WTC11 (cell line): ENCODE measurements at regions not wholly inside any gene's neighbourhood (a gene's known extent, or its start where the extent isn't known, plus 50 kb on each side); places are given as distances from the start of the nearest gene placed in this dataset.

ENCODE experiments used
- ATAC-seq: fragments of 200-7000 bp; cut with Tn5 transposase; 2 replicates; pipeline ENCODE4 v1.10.0; 2021; ENCODE audit warnings: mild to moderate bottlenecking, moderate library complexity
- CTCF ChIA-PET: fragments of 300-600 bp; sonication (Branson Sonifier 250); formaldehyde crosslinking; loops from one replicate; lab custom pipeline; 2021; ENCODE audit warnings: antibody characterized with exemption; lab: Charles Lee
- POLR2A ChIA-PET: fragments of 350-600 bp; sonication (Branson Sonifier 250); formaldehyde crosslinking; loops from one replicate; lab custom pipeline; 2021; ENCODE audit warnings: antibody characterized with exemption; lab: Charles Lee
- DNase-seq: peaks from one replicate; pipeline ENCODE4 v3.0.0; 2021; ENCODE audit warnings: low spot score
- H3K27ac Mint-ChIP-seq: 2 replicates; pipeline ENCODE4 v1.8.0; 2021; ENCODE audit warnings: mixed read lengths
- H3K27me3 Mint-ChIP-seq: 2 replicates; pipeline ENCODE4 v1.8.0; 2021; ENCODE audit warnings: low read depth, mild to moderate bottlenecking, moderate library complexity, mixed read lengths
- H3K36me3 Mint-ChIP-seq: 2 replicates; pipeline ENCODE4 v1.8.0; 2021; ENCODE audit warnings: mixed read lengths
- H3K4me1 Mint-ChIP-seq: 2 replicates; pipeline ENCODE4 v1.8.0; 2022; ENCODE audit warnings: mixed read lengths
- H3K4me3 Mint-ChIP-seq: 2 replicates; pipeline ENCODE4 v1.8.0; 2021; ENCODE audit warnings: mild to moderate bottlenecking, moderate library complexity, mixed read lengths
- H3K9me3 Mint-ChIP-seq: 2 replicates; pipeline ENCODE4 v1.8.0; 2021; ENCODE audit warnings: mixed read lengths
- ARID4B ChIP-seq: sonication (generic); formaldehyde crosslinking; IDR thresholded peaks from 2 replicates; pipeline ENCODE4 v1.8.0; 2023; ENCODE audit warnings: missing genetic modification reagents, mild to moderate bottlenecking, borderline replicate concordance
- CREB1 ChIP-seq: sonication (generic); formaldehyde crosslinking; IDR thresholded peaks from 2 replicates; pipeline ENCODE4 v1.8.0; 2023; ENCODE audit warnings: mild to moderate bottlenecking, missing genetic modification reagents
- GABPB1 ChIP-seq: sonication (generic); formaldehyde crosslinking; IDR thresholded peaks from 2 replicates; pipeline ENCODE4 v1.8.1; 2023; ENCODE audit warnings: mild to moderate bottlenecking, missing genetic modification reagents
- JAZF1 ChIP-seq: fragments of 250-450 bp; sonication (Bioruptor Pico); IDR thresholded peaks from 2 replicates; pipeline ENCODE4 v1.9.0; 2021; ENCODE audit warnings: moderate library complexity, mild to moderate bottlenecking, inconsistent platforms
- MXD4 ChIP-seq: fragments of 250-450 bp; sonication (Bioruptor Pico); IDR thresholded peaks from 2 replicates; pipeline ENCODE4 v1.8.0; 2021; ENCODE audit warnings: mild to moderate bottlenecking, moderate library complexity, borderline replicate concordance
- NR2C2 ChIP-seq: sonication (generic); formaldehyde crosslinking; IDR thresholded peaks from 2 replicates; pipeline ENCODE4 v1.8.0; 2022; ENCODE audit warnings: mild to moderate bottlenecking, missing genetic modification reagents
- PRDM15 ChIP-seq: sonication (generic); formaldehyde crosslinking; IDR thresholded peaks from 2 replicates; pipeline ENCODE4 v1.8.0; 2022; ENCODE audit warnings: missing genetic modification reagents
- PRRX2 ChIP-seq: fragments of 250-450 bp; sonication (Bioruptor Pico); IDR thresholded peaks from 2 replicates; pipeline ENCODE4 v1.8.0; 2021; ENCODE audit warnings: mild to moderate bottlenecking
- ZNF121 ChIP-seq: sonication (generic); formaldehyde crosslinking; IDR thresholded peaks from 2 replicates; pipeline ENCODE4 v1.8.0; 2023; ENCODE audit warnings: missing genetic modification reagents
- ZNF219 ChIP-seq: sonication (generic); formaldehyde crosslinking; IDR thresholded peaks from 2 replicates; pipeline ENCODE4 v1.8.0; 2023; ENCODE audit warnings: missing genetic modification reagents, mild to moderate bottlenecking, borderline replicate concordance
- ZNF281 ChIP-seq: sonication (generic); formaldehyde crosslinking; IDR thresholded peaks from 2 replicates; pipeline ENCODE4 v1.8.0; 2023; ENCODE audit warnings: mild to moderate bottlenecking, missing genetic modification reagents
- TF ChIP-seq, protein P1 (sequence below): fragments of 200-600 bp; IDR thresholded peaks from 2 replicates; pipeline ENCODE4 v1.8.0; 2022; ENCODE audit warnings: antibody characterized with exemption
- TF ChIP-seq, protein P2 (sequence below): sonication (generic); formaldehyde crosslinking; conservative IDR thresholded peaks from 2 replicates; pipeline ENCODE4 v1.8.1; 2023; ENCODE audit warnings: mild to moderate bottlenecking, low read depth, missing genetic modification reagents, moderate library complexity

DNA sequence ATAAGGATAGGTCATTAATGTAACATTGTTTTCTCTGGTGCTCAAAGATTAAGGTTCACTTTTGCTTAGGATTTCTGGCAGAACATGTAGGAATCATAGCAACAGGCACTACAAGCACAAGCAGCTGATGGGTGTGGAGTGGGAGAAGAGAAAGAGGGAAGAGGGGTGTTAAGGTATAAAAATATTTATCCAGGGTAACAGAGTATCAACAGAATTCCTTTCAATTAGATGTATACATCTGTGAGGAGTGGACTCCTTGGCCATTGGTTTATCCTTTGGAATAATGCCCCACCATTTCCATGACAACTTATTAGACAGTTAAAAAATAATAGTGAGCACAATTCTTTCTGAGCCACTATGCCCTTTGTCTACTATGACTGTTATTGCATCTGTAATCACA lies 388.3 kb upstream of the DDHD1 start:
- Mint-ChIP-seq H3K9me3 (no peaks in the 10 kb centered on the region), H3K4me1 (peaks cover 8% of the 10 kb centered on the region; the same call in 1 of the 2 replicates), H3K27me3 (no peaks in the 10 kb centered on the region), H3K36me3 (no peaks in the 10 kb centered on the region), H3K4me3 (no peak overlapping the region), H3K27ac (no peak overlapping the region)
- no peak for ATAC-seq
- DNase-seq: no peak
- ChIA-PET POLR2A (no interaction called here), CTCF (no interaction called here)
- TF ChIP-seq ZNF281 (CRISPR knock-in tag) (no peak), PRDM15 (no peak), JAZF1 (CRISPR knock-in tag) (no peak), ZNF219 (CRISPR knock-in tag) (no peak), GABPB1 (CRISPR knock-in tag) (no peak), NR2C2 (CRISPR knock-in tag) (no peak), MXD4 (CRISPR knock-in tag) (no peak), CREB1 (CRISPR knock-in tag) (no peak), PRRX2 (no peak)

GRCh38 chr14:53539489-53540126 lies 386.5 kb upstream of the DDHD1 start:
- TF ChIP-seq, protein P1, sequence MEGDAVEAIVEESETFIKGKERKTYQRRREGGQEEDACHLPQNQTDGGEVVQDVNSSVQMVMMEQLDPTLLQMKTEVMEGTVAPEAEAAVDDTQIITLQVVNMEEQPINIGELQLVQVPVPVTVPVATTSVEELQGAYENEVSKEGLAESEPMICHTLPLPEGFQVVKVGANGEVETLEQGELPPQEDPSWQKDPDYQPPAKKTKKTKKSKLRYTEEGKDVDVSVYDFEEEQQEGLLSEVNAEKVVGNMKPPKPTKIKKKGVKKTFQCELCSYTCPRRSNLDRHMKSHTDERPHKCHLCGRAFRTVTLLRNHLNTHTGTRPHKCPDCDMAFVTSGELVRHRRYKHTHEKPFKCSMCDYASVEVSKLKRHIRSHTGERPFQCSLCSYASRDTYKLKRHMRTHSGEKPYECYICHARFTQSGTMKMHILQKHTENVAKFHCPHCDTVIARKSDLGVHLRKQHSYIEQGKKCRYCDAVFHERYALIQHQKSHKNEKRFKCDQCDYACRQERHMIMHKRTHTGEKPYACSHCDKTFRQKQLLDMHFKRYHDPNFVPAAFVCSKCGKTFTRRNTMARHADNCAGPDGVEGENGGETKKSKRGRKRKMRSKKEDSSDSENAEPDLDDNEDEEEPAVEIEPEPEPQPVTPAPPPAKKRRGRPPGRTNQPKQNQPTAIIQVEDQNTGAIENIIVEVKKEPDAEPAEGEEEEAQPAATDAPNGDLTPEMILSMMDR: peak; percentile 52; the same call in 1 of the 2 replicates
- TF ChIP-seq ZNF121 (CRISPR knock-in tag): no peak
- no peak for TF ChIP-seq ARID4B (CRISPR knock-in tag)
- TF ChIP-seq, protein P2, sequence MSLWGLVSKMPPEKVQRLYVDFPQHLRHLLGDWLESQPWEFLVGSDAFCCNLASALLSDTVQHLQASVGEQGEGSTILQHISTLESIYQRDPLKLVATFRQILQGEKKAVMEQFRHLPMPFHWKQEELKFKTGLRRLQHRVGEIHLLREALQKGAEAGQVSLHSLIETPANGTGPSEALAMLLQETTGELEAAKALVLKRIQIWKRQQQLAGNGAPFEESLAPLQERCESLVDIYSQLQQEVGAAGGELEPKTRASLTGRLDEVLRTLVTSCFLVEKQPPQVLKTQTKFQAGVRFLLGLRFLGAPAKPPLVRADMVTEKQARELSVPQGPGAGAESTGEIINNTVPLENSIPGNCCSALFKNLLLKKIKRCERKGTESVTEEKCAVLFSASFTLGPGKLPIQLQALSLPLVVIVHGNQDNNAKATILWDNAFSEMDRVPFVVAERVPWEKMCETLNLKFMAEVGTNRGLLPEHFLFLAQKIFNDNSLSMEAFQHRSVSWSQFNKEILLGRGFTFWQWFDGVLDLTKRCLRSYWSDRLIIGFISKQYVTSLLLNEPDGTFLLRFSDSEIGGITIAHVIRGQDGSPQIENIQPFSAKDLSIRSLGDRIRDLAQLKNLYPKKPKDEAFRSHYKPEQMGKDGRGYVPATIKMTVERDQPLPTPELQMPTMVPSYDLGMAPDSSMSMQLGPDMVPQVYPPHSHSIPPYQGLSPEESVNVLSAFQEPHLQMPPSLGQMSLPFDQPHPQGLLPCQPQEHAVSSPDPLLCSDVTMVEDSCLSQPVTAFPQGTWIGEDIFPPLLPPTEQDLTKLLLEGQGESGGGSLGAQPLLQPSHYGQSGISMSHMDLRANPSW (CRISPR knock-in tag): no peak
- Mint-ChIP-seq H3K4me1 (peaks cover 8% of the 10 kb centered on the region; the same call in 1 of the 2 replicates), H3K27ac (no peak overlapping the region), H3K4me3 (no peak overlapping the region), H3K9me3 (no peaks in the 10 kb centered on the region), H3K36me3 (no peaks in the 10 kb centered on the region), H3K27me3 (no peaks in the 10 kb centered on the region)
- POLR2A ChIA-PET: no interaction called here
- peak; percentile 90 for DNase-seq
- peak; percentile 97 for ATAC-seq
- CTCF ChIA-PET: interaction anchor here (0.6 to 3.4 kb wide), 21 partner anchors 14 to 809 kb away, joined by 3 to 36 read pairs (median 3); no protein-coding TSS in a partner anchor
